Astrocyte (in vitro differentiated cells and primary cell): ENCODE measurements at regions not wholly inside any gene's neighbourhood (a gene's known extent, or its start where the extent isn't known, plus 50 kb on each side); places are given as distances from the start of the nearest gene placed in this dataset.

Experiments used
- EZH2 ChIP-seq: IDR thresholded peaks from 2 replicates; pipeline ENCODE4 v1.6.1; 2012; ENCODE audit warnings: mild to moderate bottlenecking, low read length, inconsistent platforms; ENCODE audit not compliant: insufficient read depth
- TF ChIP-seq, protein P1 (sequence below): IDR thresholded peaks from 2 replicates; pipeline ENCODE4 v1.5.1; 2011; ENCODE audit warnings: low read depth, mild to moderate bottlenecking, inconsistent platforms, low read length, moderate library complexity; ENCODE audit not compliant: insufficient read depth

DNA sequence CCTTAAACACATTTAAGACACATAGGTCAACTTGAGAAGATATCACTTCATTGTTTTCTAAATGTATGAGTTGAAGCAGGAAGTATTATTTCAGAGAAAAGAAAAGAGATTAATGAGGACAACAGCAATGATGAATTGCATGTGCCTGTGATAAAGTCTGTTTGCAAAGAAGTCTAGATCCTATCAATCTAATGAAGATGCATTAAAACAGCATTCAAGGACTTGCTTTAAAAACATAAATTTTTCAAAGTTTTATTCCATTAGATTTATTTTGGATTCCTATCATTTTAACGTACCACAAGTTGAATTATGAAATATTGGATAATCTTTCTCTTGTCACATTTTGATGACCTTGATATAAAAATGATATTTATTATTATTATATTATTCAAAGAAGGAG is 642.5 kb upstream of the CCDC54 start:
- TF ChIP-seq, protein P1, sequence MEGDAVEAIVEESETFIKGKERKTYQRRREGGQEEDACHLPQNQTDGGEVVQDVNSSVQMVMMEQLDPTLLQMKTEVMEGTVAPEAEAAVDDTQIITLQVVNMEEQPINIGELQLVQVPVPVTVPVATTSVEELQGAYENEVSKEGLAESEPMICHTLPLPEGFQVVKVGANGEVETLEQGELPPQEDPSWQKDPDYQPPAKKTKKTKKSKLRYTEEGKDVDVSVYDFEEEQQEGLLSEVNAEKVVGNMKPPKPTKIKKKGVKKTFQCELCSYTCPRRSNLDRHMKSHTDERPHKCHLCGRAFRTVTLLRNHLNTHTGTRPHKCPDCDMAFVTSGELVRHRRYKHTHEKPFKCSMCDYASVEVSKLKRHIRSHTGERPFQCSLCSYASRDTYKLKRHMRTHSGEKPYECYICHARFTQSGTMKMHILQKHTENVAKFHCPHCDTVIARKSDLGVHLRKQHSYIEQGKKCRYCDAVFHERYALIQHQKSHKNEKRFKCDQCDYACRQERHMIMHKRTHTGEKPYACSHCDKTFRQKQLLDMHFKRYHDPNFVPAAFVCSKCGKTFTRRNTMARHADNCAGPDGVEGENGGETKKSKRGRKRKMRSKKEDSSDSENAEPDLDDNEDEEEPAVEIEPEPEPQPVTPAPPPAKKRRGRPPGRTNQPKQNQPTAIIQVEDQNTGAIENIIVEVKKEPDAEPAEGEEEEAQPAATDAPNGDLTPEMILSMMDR, result no peak
- no peak for TF ChIP-seq EZH2
